HK-2 (cell line): ENCODE measurements at regions not wholly inside any gene's neighbourhood (a gene's known extent, or its start where the extent isn't known, plus 50 kb on each side); places are given as distances from the start of the nearest gene placed in this dataset.
"Not testable (repeated sequence)": the region's sequence is repeated elsewhere in the genome, so short reads cannot be mapped to it uniquely, and the experiment has no call there.

Experiments used
- DNase-seq: peaks from one replicate; pipeline ENCODE4 v3.0.0-alpha.2; 2018; ENCODE audit not compliant: unreplicated experiment

DNA sequence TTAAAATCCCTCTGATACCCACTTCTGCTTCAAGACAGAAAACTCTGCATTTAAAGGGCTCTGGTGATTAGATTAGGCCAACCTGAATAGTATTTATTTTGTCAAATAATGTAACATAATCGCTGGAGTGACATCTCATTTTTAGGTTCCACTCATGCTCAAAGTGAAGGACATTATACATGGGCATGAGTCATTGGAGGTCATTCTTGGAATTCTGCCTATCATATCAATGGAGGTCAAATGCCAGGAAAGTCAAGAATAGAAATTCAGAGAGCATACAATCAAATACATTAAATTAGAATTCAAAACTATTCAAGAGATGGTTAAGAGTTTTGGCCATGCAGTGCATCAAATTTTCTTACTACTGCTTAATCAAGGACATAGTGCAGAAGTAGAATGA lies 50.8 kb upstream of the PRSS1 start:
- DNase-seq: no peak

GRCh38 chr7:142697270-142697669 lies 52.0 kb upstream of the PRSS1 start:
- no peak for DNase-seq

DNA sequence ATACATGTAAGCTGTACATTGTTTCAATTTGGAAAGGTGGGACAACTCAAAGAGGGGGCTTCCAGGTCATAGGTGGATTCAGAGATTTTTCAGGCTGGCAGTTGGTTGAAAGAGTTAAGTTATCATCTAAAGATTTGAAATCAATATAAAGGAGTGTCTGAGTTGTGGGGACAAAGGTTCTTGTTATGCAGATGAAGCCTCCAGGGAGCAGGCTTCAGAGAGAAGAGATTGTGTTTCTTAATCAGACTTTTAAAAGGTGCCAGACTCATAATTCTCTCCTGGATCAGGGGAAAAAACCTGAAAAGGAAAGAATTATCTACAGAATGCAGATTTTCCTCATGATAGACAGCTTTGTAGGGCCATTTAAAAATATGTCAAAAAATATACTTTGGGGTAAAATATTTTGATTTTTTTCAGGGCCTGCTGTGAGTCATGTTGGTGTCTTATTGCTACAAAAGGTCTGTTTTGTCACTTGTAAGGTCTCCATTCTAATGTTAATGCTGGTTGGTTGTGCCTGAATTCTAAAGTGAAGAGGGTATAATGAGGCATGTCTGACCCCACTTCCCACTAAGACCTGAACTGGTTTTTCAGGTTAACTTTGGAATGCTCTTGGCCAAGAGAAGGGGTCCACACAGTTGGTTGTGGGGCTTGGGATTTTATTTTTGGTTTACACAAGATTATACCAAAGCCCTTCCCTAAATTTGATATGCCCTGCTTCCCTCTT lies 52.7 kb upstream of the PRSS1 start:
- DNase-seq: no peak

DNA sequence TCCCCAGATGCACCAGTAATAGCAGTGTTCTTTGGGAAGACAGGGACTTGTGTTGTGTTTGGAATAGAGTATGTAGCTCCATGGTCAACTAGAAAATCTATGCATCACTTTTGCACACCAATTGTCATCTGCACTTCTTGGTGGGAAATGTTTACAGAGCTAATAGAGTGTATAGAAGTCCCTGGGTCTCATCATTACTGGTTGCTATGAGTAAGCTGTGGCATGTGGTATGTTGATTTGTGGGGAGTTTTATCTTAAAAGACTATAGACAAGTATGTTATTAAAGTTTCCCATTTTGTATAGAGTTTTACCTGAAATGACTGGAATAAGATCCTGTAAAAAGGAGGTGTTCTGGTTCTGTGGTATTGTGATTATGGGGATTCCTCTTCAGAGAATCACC lies 55.4 kb upstream of the PRSS1 start:
- DNase-seq: no peak

DNA sequence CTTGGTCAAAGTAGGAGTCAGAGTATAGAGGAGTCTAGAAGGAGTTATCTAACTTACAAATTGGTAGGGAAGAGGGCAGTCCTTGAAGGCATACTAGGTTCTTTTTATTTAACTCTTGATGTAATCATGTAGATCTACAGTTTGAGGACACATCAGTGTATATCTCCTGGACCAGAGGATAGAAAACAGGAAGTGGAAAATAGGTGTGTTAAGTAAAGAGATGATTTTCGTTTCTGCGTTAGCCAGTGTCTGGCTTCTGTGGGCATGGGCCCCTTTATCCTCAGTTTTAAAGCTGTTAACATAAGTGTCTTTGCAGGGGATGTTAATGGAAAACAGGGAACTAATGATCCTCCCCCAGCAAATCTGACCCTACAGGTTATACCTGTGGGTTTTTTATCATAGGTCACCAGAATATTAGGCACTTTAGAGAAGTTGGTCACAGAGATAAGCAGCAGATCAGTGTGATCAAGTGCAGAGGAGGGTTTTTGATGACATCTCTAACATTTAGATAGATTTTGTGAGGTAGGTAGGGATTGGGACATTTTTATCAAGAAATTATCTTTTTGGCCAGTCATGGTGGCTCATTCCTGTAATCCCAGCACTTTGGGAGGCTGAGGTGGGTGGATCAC lies 58.6 kb upstream of the PRSS1 start:
- no peak for DNase-seq

GRCh38 chr7:142689439-142690120 lies 59.7 kb upstream of the PRSS1 start:
- no peak for DNase-seq

DNA sequence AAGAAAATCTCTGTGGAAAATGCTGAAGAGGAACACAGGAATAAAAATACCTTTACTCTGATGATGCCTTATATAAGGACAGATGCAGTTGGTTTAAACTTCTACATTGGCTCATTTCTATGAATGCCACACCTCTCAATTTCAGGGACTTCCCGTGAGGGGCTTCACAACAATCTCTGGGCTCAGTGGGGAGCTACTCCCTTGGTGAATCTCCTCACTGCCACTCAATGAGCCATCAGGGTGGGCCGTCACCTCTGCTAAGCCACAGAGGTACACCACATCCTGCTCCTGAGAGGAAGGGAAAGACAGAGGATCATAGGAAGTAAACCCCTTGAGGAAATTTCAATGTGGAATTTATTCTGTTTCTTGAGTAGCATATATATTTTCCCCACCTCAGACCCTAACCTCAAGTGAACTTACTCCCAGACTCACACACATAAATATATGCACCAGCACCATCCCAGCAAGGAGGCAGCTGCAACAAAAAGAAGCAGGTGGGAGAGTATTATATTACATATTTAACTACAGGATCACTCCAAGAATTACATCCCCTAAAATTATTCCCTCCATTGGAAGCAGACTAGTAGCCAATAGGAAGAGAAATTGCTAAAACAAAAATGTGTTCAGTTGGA lies 63.3 kb upstream of the PRSS1 start:
- no peak for DNase-seq

- no peak for DNase-seq
Observed at GRCh38 chr7:142681314-142682092, 67.8 kb upstream of the PRSS1 start.

DNA sequence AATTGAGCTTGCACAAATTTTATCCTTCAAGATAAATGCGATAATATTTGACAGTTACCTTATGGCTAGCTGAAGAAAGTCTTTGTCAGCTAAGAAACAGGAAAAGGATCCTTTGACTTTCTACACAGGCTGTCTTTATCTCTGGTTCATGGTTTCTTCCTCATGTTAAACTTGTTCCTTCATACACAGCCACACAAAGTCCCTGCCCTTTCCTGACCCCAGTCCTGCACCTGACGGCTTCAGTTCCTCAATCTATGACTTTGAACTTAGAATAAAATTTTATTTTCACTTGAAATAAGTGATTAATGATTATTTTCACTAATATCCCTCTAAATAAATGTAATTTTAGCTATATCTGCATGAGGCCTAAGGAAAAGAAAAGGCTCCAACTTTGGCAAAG lies 77.8 kb upstream of the PRSS1 start:
- DNase-seq: no peak

GRCh38 chr7:142670511-142670910 lies 78.8 kb upstream of the PRSS1 start:
- no peak for DNase-seq

GRCh38 chr7:142669074-142669654 lies 80.1 kb upstream of the PRSS1 start:
- DNase-seq: no peak

DNA sequence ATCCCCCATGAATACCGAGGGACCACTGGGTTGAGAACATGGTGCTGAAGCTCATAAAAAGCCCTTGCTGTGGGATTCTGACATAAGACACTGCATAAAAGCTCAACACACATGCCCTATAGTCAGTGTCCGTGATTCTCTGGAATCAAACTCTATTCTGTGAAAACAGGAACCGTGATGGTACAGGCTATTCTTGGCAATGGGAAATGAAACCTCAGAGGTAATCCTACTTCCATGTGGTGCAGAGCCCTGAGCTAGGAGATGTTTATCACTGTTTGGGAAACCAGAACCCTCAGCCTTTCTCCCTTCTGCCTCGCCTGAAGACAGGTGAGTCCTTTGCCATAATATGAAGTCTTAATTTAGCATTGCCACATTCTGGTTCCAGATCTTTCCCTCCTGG lies 80.8 kb upstream of the PRSS1 start:
- DNase-seq: no peak

GRCh38 chr7:142657376-142657775 lies 91.9 kb upstream of the PRSS1 start:
- DNase-seq: no peak

GRCh38 chr7:142654398-142654797 lies 94.9 kb upstream of the PRSS1 start:
- DNase-seq: no peak

- no peak for DNase-seq
Observed at GRCh38 chr7:142647749-142648148, 101.5 kb upstream of the PRSS1 start.

- DNase-seq: no peak
Observed at GRCh38 chr7:142646386-142647140, 102.7 kb upstream of the PRSS1 start.

DNA sequence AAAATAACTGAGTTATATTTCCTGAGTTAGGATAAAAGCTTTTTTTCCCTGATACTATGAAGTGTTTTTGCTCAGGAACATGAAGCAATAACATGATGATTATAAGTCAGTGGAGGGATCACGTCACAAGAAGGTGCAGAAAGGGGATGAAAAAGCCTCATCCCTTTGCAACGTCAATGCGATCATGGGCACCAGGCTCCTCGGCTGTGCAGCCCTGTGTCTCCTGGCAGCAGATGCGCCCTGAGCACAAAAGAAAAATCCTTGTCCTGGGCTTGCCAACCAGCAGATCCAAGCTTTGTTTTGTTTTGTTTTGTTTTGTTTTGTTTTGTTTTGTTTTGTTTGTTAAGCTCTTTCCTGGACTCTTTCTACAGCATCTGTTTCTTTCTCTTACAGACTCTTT lies 103.5 kb upstream of the PRSS1 start:
- no peak for DNase-seq

DNA sequence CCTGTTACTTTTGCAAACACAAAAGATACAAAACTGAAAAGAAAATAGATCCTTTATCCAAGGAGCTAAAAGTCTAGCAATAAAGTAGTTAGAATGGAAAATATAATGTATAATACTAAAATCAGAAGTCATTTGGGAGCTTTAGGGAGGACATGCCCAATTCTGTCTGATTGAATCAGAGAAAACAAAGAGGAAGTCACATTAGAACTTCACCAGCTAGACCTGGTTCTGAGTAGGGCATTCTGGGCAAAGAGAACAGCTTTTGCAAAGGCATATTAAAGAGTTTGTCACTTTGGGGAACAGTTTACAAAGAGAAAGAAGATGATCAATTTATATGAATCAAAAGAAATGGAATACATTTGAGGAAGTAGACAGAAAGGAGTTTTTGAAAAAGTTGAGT lies 107.0 kb upstream of the PRSS1 start:
- DNase-seq: no peak

DNA sequence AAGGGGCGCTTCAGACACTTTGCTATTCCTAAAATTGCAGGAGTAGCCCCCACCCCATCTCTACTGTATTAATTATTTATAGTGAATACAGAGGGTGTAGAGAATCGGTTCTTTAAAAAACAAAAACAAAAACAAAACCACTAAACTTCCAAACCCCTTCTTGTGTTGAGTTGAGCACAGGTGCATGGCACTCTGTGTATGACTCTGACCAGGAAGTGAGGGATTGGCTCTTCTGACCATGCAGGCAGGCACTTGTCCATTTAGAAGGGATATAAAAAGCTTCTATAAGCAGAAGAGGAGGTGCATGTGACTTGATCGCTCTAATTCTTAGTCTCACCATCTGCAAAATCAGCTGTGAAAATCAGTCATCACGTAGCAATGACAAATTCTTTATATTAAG lies 108.0 kb upstream of the PRSS1 start:
- DNase-seq: not testable (repeated sequence)

GRCh38 chr7:142638581-142638980 lies 110.7 kb upstream of the PRSS1 start:
- DNase-seq: no peak

- DNase-seq: no peak
Observed at GRCh38 chr7:142637240-142637639, 112.0 kb upstream of the PRSS1 start.
